GM18861 (cell line): ENCODE measurements at regions not wholly inside any gene's neighbourhood (a gene's known extent, or its start where the extent isn't known, plus 50 kb on each side); places are given as distances from the start of the nearest gene placed in this dataset.

Source experiments
- ATAC-seq: cut with Tn5 transposase; IDR thresholded peaks from one replicate; pipeline ENCODE4 v1.9.1; 2021; ENCODE audit not compliant: unreplicated experiment

- no peak for ATAC-seq
Observed at GRCh38 chr3:89624494-89624893, 517.1 kb downstream of the EPHA3 start.

DNA sequence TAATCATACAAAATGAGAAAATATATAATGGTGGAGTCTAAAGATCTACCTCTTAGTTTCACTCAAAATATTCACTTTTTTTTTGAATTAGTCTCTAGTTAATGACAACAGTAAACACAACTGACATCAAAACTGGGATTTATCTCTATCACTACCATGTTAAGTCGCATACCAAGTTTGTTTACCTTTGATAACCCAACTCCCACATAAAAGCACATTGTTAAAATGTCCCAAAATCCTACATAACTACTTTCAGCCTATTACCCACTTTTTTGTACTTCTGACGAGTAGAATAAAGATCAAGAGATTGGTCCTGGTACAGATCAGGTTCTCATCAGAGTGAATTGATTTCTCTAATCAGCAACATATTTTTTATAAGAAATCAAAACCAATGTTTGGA lies 518.5 kb downstream of the EPHA3 start:
- ATAC-seq: no peak

DNA sequence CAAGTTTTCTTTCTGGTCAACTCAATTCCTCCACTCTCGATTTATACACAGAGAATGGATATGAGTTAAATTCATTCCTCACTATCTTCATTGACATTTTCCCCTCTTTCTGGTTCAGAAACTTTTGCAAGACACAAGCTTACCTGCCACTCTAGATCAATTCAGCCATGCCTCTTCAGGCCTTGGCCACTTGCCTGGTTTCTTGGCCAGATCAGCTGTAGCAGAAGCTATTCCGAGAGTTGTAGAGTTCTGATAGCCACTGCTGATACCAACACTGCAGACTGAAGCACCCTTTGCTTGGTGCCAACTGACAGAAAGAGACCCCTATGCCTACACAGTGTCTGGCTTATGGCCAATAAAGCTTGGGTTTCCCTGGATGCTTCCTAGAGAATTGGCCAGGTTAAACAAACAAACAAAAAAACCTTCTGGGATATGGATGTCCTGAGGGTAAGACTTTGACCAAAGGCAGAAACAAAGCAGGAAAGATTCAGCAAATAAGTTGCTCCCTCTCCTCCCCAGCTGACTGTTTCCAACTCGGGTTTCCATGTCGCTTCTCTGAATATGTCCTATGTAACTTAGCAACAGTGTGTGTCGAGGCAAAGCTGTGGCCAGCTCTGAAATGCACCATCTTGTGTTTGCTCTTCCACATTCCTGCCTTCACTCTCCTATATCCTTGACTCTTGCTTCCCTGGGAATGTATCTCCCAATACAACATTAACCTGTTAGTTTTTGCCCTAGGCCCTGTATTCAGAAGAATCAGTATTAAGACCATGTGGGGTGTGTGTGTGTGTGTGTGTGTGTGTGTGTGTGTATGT lies 521.6 kb downstream of the EPHA3 start:
- no peak for ATAC-seq

DNA sequence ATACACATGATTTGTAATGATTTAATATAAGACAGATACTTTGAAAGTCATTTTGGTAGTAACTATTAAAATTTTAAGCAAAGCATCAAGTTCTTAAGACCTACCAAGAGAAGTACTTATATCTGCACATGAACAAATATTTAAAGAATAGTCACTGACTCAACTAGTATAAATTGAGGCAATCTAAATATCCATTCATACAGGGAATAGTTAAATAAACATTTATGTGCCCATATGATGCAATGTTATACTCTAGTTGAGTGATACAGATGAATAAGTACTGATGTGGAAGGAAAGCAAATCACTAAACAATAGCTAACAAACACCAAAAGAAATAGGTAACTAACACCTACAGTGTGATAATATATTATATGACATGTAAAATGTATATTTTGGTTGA lies 527.7 kb downstream of the EPHA3 start:
- ATAC-seq: no peak

DNA sequence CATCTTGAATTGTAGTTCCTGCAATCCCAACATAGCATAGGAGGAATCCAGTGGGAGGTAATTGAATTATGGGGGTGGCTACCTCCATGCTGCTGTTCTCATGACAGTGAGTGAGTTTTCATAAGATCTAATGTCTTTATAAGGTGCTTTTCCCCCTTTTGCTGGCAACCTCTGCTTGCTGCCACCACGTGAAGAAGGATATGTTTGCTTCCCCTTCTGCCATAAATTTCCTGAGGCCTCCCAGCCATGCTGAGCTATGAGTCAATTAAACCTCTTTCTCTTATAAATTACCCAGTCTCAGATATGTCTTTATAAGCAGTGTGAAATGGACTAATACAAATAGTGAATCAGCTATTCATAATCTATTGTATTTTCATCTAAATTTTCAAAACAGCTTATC lies 537.3 kb downstream of the EPHA3 start:
- ATAC-seq: no peak

- ATAC-seq: no peak
Observed at GRCh38 chr3:89649431-89649830, 542.0 kb downstream of the EPHA3 start.

DNA sequence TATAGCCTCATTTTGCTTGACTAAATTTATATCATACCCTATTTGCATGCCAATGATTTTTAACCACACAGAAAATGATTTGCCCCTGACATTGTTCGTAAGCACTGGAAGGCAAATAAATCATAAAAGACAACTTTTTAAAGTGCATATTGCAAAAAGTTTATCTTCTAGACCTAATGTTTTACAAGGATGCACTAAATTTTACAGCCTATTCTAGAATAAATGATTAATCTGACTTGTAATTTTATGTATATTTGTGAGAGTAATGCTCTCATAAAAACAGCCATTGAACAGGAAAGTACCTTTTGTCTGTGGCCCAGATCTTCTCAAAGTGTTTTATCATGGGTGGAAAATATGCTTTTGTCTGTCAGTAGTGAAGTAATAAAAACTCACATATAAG lies 546.6 kb downstream of the EPHA3 start:
- no peak for ATAC-seq

GRCh38 chr3:89656388-89656787 lies 549.0 kb downstream of the EPHA3 start:
- ATAC-seq: no peak

- no peak for ATAC-seq
Observed at GRCh38 chr3:89679686-89680085, 572.3 kb downstream of the EPHA3 start.

DNA sequence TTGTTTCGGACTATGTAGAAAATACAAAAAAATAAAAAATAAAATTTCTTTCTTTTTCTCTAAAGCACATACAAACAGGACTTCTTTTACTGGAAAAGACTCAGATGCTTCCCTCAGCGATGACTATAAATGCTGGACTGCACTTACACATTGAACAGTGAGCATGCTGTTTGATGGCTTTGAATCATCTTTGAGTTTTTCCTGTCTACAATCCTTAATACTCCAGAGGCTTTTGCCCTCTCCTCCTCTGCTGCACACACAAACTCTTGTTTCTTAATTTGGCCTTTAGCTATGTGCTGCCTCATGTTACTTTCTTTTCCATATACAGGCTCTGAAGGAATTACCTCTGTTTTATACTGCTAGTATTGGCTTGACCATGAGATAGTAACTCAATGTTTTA lies 575.1 kb downstream of the EPHA3 start:
- ATAC-seq: no peak

DNA sequence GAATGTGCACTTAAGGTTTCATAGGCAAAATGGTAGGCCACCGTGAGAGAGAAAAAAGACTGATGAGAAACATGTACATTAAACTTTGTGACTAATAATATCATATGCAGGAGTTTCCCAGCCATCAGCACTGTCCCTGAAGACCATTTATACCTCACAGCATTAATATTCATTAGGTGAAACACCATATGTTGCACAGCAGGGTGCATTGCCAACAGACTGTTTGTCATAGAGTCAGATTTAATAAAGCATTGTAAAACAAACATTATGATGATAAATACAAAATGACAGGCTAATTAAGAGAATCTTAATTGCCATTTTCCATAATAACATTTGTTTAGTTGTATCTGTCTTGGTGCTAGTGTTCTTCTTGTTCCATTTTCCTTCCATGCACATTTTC lies 578.3 kb downstream of the EPHA3 start:
- ATAC-seq: no peak

DNA sequence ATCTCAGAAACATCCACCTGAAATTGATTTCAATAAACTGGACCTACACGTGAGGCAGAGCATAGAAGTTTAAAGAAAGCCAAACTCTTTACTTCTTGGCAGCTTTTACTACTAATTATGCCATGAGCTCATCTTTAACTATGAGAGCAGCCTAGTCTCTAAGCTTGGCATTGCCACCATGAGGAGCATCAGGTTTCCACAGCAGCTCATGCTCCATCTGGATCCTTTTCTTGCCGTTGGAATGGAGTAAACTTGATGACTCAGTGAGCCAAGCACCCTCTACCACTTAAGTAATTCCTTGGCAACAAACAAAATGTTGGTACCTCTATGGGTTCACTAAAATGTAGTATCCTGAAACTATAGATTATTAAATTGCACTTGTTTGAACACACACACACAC lies 583.2 kb downstream of the EPHA3 start:
- no peak for ATAC-seq

DNA sequence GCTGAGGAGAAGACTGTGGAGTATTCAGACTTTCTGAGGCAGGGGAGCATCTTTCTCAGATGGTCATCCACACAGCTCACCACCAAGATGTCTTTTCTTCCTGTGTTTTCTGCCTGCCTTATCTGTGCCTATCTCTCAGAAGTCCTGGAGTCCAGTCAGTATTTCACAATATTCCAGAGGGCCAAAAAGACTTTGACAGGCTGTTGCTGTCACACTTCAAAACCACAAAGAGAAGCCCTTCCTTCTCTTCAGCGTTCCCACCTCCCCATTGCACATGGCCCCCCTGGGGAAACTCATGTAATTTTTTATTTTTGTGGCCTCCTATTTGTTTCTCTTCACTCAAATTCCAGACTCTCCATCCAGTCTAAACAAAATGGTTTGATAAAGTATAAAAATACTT lies 585.2 kb downstream of the EPHA3 start:
- no peak for ATAC-seq

GRCh38 chr3:89697321-89697916 lies 590.0 kb downstream of the EPHA3 start:
- no peak for ATAC-seq

GRCh38 chr3:89698208-89698830 lies 590.9 kb downstream of the EPHA3 start:
- no peak for ATAC-seq

DNA sequence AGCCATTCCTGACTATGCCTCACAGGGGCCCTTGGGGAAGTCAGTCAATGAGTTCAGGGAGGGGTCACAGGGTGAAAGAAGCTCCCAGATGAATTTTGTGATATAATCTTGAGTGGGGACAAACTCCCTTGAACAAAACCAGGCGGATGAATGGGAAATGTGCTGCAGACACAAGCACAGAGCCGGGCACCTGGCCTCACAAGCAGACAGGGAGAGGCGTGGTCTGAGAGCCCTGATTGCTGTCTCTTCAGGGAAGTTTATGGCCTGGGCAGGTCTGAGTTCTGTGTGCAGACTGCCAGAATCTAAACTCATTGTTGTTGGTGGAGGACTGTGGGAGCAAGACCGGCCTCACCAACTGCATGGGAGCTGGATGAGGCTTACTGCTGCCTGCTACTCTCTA lies 591.8 kb downstream of the EPHA3 start:
- no peak for ATAC-seq

DNA sequence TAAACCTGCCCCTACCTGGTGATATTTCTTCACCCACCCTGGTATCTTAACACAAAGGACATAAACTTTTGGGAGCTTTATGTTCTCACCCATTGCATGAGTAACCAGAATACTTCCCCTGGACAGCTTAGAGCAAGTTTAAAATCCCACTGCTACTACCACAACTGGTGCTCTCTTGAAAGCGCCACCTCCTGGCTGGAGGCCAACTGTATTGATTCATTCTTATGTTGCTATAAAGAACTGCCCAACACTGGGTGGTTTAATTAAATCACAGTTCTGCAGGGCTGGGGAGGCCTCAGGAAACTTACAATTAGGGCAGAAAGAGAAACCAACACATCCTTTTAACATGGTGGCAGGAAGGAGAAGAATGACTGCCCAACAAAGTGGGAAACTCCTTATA lies 592.4 kb downstream of the EPHA3 start:
- ATAC-seq: no peak

GRCh38 chr3:89702404-89702803 lies 595.0 kb downstream of the EPHA3 start:
- no peak for ATAC-seq

GRCh38 chr3:89713196-89713595 lies 605.8 kb downstream of the EPHA3 start:
- ATAC-seq: no peak

DNA sequence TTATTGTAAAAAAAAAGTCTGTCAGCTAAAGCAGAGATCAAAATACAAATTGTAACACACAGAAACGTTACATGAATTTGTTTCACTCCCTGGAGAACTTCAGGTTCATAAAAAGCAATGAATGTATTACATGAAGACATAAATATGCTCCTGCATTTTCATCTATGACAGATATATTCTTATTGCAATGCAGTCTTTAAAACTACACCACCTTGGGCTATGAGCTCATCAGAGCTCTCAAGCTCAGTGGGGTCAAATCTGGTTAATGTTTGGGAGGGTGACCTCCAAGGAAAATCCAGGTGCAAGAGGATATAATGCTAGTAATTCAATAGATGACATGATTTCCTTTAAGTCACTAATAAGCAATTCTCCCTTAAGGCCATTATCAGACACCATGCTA lies 606.8 kb downstream of the EPHA3 start:
- ATAC-seq: no peak

- ATAC-seq: no peak
Observed at GRCh38 chr3:89740080-89740880, 632.9 kb downstream of the EPHA3 start.

- no peak for ATAC-seq
Observed at GRCh38 chr3:89740881-89741177, 633.4 kb downstream of the EPHA3 start.
